ENCODE measurements at regions not wholly inside any gene's neighbourhood (a gene's known extent, or its start where the extent isn't known, plus 50 kb on each side); places are given as distances from the start of the nearest gene placed in this dataset.

DNA sequence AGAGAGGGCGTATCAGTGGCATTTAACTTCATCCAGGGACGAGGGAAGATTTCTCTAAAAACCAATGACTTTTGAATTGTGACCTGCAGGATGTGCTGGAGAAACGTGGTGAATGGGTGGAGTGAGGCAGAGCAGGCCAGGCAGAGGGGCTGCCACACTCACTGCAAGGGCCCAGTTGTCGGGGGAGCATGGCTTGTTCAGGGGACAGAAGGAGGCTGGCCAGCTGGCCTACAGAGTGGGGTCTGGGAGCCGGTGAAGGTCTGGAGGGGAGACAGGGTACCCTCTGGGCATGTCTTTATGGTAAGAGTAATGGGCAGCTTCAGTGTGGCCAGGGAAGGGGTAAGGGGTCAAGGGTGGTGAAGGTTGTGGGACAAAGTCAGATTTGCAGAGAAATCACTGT, 225.2 kb upstream of the RGMA start:
- Histone ChIP-seq H3K36me3 (no peaks in the 10 kb centered on the region), H3K4me3 (no peak overlapping the region), H3K9me3 (no peaks in the 10 kb centered on the region), H3K27me3 (no peaks in the 10 kb centered on the region), H3K27ac (no peak overlapping the region), H3K4me1 (no peaks in the 10 kb centered on the region)
- 74 to 94% methylated on average over 5 of the region's 5 CpGs for WGBS, 2 donors
- intact Hi-C loops (cut with DNase I): no loop called here
- TF ChIP-seq, protein P1, sequence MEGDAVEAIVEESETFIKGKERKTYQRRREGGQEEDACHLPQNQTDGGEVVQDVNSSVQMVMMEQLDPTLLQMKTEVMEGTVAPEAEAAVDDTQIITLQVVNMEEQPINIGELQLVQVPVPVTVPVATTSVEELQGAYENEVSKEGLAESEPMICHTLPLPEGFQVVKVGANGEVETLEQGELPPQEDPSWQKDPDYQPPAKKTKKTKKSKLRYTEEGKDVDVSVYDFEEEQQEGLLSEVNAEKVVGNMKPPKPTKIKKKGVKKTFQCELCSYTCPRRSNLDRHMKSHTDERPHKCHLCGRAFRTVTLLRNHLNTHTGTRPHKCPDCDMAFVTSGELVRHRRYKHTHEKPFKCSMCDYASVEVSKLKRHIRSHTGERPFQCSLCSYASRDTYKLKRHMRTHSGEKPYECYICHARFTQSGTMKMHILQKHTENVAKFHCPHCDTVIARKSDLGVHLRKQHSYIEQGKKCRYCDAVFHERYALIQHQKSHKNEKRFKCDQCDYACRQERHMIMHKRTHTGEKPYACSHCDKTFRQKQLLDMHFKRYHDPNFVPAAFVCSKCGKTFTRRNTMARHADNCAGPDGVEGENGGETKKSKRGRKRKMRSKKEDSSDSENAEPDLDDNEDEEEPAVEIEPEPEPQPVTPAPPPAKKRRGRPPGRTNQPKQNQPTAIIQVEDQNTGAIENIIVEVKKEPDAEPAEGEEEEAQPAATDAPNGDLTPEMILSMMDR (IDR thresholded peaks at IDR 0.05): no peak
- no peak for DNase-seq

GRCh38 chr15:93312891-93313486, 224.0 kb upstream of the RGMA start:
- no peaks in the 10 kb centered on the region for H3K36me3 ChIP-seq
- DNase-seq: no peak
- intact Hi-C loops (cut with DNase I): no loop called here
- H3K4me1 ChIP-seq: no peaks in the 10 kb centered on the region
- H3K27me3 ChIP-seq: no peaks in the 10 kb centered on the region
- no peaks in the 10 kb centered on the region for H3K9me3 ChIP-seq
- TF ChIP-seq, protein P1 (IDR thresholded peaks at IDR 0.05): no peak
- no peak for TF ChIP-seq POLR2A (IDR thresholded peaks at IDR 0.05)
- WGBS, 2 donors: 63 to 66% methylated on average over 6 to 7 of the region's 7 CpGs
- H3K4me3 ChIP-seq: no peak overlapping the region
- no peak overlapping the region for H3K27ac ChIP-seq

DNA sequence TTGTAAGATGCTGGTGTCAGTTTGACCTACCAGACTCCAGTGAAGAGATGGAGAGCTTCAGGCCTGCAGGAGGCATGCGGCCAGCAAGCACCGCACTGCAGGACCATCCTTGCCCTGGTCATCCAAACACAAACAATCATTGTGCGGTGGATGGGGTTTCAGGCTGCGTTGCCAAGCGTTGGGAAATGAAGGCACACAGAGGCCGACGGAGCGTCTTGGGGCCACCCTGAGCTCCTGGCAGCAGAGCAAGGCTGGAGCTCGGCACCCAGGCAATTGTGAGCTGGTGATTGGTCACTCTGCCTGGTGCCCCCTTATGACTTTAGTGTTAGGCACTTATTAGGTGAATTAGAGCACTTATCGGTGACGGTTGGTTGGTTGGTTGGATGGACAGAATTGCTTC, 222.6 kb upstream of the RGMA start:
- no peak for DNase-seq
- no peak overlapping the region for H3K27ac ChIP-seq
- intact Hi-C loops (cut with DNase I): no loop called here
- no peaks in the 10 kb centered on the region for H3K9me3 ChIP-seq
- H3K27me3 ChIP-seq: no peaks in the 10 kb centered on the region
- no peaks in the 10 kb centered on the region for H3K36me3 ChIP-seq
- no peak overlapping the region for H3K4me3 ChIP-seq
- H3K4me1 ChIP-seq: no peaks in the 10 kb centered on the region
- 76 to 83% methylated on average over 5 to 11 of the region's 11 CpGs for WGBS, 2 donors
- TF ChIP-seq POLR2A (IDR thresholded peaks at IDR 0.05): no peak
- TF ChIP-seq, protein P1 (IDR thresholded peaks at IDR 0.05): no peak

DNA sequence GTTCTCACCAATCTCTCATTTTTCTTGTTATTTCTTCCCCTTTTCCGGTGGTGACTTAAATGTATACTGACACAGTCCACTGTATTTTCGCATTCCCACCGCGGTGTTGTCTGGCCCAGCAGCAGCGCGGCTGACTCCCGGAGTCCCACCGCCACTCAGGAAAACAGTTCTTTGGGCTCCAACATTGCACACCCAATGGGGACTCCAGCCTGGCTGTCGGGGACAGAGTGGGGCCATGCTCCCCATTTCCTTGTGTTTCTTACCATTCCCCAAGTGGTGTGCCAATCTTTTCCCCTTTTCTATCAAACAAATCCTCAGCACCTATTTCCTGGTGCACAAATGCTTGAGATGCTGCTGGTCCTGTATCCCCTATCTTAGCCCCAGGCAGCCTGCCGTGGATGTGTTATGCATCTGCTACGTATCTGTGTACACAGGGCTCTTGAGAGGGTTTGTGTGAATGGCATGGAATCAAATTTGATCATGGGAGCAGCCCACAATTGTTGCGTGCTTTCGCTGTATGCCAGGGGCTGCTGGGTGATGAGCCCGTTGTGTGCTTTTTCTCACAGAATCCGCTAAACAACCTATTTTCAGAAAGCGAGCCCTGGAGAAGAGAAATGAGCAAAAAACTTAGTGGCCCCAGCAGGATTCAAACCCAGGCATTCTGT, 219.1 kb upstream of the RGMA start:
- no peak for DNase-seq
- TF ChIP-seq, protein P1 (IDR thresholded peaks at IDR 0.05): no peak
- TF ChIP-seq POLR2A (IDR thresholded peaks at IDR 0.05): no peak
- H3K27me3 ChIP-seq: no peaks in the 10 kb centered on the region
- intact Hi-C loops (cut with DNase I): no loop called here
- no peak overlapping the region for H3K4me3 ChIP-seq
- WGBS, 2 donors: 86 to 90% methylated on average over 16 of the region's 16 CpGs
- no peak overlapping the region for H3K27ac ChIP-seq
- H3K9me3 ChIP-seq: no peaks in the 10 kb centered on the region
- H3K4me1 ChIP-seq: no peaks in the 10 kb centered on the region
- no peaks in the 10 kb centered on the region for H3K36me3 ChIP-seq

DNA sequence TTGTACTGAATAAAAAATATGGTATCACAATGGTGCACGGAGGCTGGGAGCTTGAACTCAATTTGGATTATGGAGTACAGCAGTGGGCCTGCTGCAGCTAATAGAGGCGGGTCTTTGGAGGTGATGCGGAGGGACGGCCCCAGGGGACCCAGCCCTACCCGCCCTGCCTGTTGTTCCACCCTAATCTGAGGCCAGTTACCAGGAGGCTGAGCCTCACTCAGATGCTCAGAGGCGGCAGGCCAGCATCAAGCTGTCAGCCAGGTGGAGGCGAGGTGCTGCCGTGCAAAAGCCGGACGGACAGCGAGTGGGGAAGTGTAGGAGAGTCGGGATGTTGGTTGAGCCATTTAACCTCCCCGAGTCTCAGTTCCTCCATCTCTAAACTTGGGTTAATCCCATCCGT, 218.5 kb upstream of the RGMA start:
- Histone ChIP-seq H3K9me3 (no peaks in the 10 kb centered on the region), H3K36me3 (no peaks in the 10 kb centered on the region), H3K27ac (no peak overlapping the region), H3K27me3 (no peaks in the 10 kb centered on the region), H3K4me1 (peaks cover 0 to 6% (median 0%) of the 10 kb centered on the region in 3 donors), H3K4me3 (no peak overlapping the region)
- TF ChIP-seq POLR2A (IDR thresholded peaks at IDR 0.05): no peak
- TF ChIP-seq, protein P1 (IDR thresholded peaks at IDR 0.05): no peak
- no peak for DNase-seq
- WGBS, 2 donors: 85 to 93% methylated on average over 10 to 13 of the region's 14 CpGs
- intact Hi-C loops (cut with DNase I): no loop called here
